Ectodermal cell (in vitro differentiated cells): ENCODE measurements at regions not wholly inside any gene's neighbourhood (a gene's known extent, or its start where the extent isn't known, plus 50 kb on each side); places are given as distances from the start of the nearest gene placed in this dataset.

Experiments
- H3K27ac ChIP-seq: 2 replicates; pipeline ENCODE4 v1.7.0; 2013; ENCODE audit warnings: mild to moderate bottlenecking, low read depth, low read length; ENCODE audit not compliant: insufficient read depth, poor library complexity, severe bottlenecking
- H3K27me3 ChIP-seq: 2 replicates; pipeline ENCODE4 v1.7.0; 2013; ENCODE audit warnings: mild to moderate bottlenecking, low read length; ENCODE audit not compliant: insufficient read depth, control insufficient read depth, poor library complexity, severe bottlenecking
- H3K36me3 ChIP-seq: one replicate; pipeline ENCODE4 v1.7.0; 2013; ENCODE audit warnings: low read length; ENCODE audit not compliant: control insufficient read depth, insufficient read depth
- H3K4me1 ChIP-seq: one replicate; pipeline ENCODE4 v1.7.0; 2013; ENCODE audit warnings: low read length; ENCODE audit not compliant: control insufficient read depth, insufficient read depth
- H3K4me3 ChIP-seq: 2 replicates; pipeline ENCODE4 v1.7.0; 2013; ENCODE audit warnings: low read depth, low read length, control low read depth; ENCODE audit not compliant: insufficient read depth
- H3K9me3 ChIP-seq: 2 replicates; pipeline ENCODE4 v1.7.0; 2013; ENCODE audit warnings: mild to moderate bottlenecking, low read length, moderate library complexity; ENCODE audit not compliant: control insufficient read depth
- WGBS, 2 experiments: methylation state at CpG; one replicate each; pipeline ENCODE4 v1.1.7; 2013; ENCODE audit warnings: missing lambda C conversion rate in 2 of 2; 5-methylcytosine and 5-hydroxymethylcytosine counted together

DNA sequence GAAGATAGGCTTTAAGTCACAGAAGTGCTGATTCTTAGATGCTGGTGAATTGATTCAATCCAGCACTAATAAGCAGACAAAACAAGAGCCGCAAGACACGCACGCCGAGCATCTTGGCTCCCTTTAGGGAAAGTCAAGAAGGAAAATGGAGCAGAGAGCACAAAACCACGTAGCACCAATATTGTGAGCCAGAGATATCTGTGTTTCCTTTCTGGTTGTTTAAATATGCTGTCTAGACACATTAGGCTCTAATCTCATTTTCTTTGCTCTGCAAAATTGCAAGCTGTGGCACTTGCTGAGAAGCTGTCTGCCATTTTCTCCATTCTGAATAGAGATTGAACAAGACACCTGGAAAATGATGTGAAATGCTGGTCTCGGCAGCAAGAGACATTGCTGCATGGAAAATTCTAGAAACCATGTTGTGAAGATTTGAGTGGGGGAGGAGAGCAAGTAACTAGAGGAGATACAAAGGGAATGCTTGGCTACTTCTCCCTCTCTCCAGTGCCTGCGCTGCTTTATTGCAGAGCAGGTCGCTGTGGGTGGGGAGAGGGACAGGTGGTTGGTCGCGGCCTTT is 336.3 kb downstream of the MED10 start:
- no peak overlapping the region for H3K27ac ChIP-seq
- H3K4me1 ChIP-seq = peaks cover 8% of the 10 kb centered on the region

DNA sequence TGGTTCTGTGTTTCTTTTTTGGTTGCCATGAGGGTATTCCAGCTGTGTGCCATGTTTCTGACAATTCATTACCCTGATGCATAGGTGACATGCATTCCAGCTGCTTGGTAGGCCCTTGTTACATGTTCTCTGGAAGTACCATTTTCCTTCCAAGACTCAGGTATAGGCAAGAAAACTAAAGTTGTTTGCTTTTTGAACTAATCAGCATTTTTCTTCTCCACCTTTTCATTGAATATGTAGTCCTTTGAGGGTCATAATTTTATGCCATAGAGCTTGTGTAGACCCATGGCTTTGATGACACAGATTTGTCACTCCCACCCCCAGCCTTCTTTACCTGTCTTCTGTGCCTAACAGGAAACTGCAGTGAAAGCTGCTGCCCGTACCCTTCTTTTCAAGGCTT is 339.2 kb downstream of the MED10 start:
- Histone ChIP-seq H3K4me1 (peaks cover 8% of the 10 kb centered on the region), H3K36me3 (no peaks in the 10 kb centered on the region), H3K27ac (no peak overlapping the region), H3K9me3 (no peaks in the 10 kb centered on the region), H3K27me3 (no peaks in the 10 kb centered on the region), H3K4me3 (no peak overlapping the region)
- WGBS, 2 experiments = 90 to 100% methylated on average over 1 of the region's 1 CpG

More for the DNA sequence above, 336.3 kb downstream of the MED10 start:
- WGBS, 2 experiments = 88 to 95% methylated on average over 10 of the region's 10 CpGs
- Histone ChIP-seq H3K27me3 (no peaks in the 10 kb centered on the region), H3K9me3 (no peaks in the 10 kb centered on the region), H3K4me3 (no peak overlapping the region), H3K36me3 (no peaks in the 10 kb centered on the region)

DNA sequence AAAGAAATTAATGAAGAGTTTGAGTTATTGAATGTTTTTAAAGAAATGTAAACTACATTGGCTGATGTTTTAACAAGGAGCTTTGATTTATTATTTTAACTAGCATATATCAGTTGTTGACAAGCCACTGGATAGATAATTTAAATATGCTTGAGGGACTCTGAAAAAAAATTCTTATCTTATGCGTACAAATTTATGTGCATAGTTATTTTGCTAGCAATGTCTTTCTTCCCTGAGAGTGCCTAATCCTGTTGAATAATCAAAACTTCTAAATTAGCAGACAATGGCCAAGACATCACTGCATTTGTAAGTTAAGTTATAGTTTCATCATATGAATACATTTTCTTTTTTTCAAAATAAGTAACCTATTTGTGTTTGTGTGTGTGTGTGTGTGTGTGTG is 342.3 kb downstream of the MED10 start:
- Histone ChIP-seq H3K27me3 (no peaks in the 10 kb centered on the region), H3K36me3 (no peaks in the 10 kb centered on the region), H3K9me3 (no peaks in the 10 kb centered on the region), H3K27ac (no peak overlapping the region), H3K4me3 (no peak overlapping the region), H3K4me1 (no peaks in the 10 kb centered on the region)
- WGBS, 2 experiments = 100% methylated on average over 1 of the region's 1 CpG; no CpG with 5 or more reads in 1 of the 2 experiments

DNA sequence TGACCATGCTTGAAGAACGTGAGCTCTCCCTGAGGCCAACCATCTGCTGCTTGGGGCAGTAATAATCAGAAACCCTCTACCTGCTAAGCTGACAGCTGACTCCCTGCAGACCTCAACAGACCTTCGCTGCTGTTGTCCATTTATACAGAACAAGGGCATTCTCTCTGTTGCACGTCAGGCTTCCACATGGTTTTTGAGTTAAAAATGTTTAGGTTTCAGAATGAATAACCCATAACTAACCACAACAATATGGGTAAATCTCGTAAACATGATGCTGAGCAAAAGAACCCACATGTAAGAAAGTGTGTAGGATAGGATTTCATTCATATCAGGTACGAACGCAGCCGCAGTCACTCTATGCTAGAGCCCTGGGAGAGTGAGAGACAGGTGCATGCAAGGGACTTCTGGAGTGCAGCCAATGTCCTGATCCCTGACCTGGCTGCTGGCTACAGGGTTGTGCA is 348.5 kb downstream of the MED10 start:
- 85 to 86% methylated on average over 6 to 7 of the region's 7 CpGs for WGBS, 2 experiments
- H3K4me1 ChIP-seq = no peaks in the 10 kb centered on the region
- no peak overlapping the region for H3K4me3 ChIP-seq
- H3K36me3 ChIP-seq = no peaks in the 10 kb centered on the region
- H3K27me3 ChIP-seq = no peaks in the 10 kb centered on the region
- no peak overlapping the region for H3K27ac ChIP-seq
- no peaks in the 10 kb centered on the region for H3K9me3 ChIP-seq

DNA sequence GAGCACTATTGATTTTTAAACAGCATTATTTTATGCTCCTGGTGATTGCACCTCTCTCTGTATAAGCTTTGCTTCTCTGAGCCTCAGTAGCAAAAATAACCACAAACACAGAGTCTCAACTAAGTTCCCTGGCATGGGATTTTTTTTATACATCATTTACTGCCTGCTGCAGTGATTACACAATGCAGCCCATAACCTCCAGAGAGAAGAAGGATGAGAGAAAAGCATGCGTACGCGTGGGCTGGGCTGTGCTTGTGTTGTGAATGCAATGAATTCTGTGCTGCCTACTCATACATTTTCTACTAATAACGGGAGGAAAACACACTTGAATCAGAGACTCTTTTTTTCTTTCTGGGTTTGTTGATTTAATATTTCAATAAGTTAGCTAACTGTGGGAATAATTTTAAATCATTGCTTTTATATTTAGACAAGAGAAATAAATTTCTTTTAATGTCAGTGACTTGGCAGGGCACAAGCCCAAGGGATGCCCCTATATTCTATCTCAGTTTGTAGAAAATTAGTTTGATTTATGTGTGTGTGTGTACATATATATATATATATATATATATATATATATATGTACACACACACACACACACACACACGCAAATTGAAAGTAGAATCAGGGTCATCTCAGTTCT is 351.5 kb downstream of the MED10 start:
- no peaks in the 10 kb centered on the region for H3K27me3 ChIP-seq
- H3K27ac ChIP-seq = no peak overlapping the region
- H3K4me1 ChIP-seq = no peaks in the 10 kb centered on the region
- H3K9me3 ChIP-seq = no peaks in the 10 kb centered on the region
- H3K36me3 ChIP-seq = no peaks in the 10 kb centered on the region
- WGBS, 2 experiments = 61% methylated on average over 4 of the region's 5 CpGs; no CpG with 5 or more reads in 1 of the 2 experiments
- no peak overlapping the region for H3K4me3 ChIP-seq

DNA sequence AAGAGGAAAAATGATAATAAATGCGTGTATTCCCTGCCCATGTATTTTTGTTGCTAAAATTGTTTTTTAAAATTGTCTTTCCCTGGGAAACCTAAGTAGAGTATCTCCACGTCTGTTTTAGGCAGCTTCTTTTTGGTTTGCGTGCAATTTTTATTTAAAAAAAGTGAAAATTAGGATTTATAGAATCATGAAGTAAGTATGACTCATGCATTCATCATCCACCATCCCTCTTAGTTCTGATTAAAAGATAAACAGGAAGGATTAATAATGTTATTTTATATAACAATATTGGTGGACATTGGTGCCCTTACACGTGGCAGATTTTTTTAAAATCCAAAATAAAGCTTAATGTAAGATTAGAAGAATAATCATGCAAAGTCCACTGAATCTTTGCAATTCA is 358.7 kb downstream of the MED10 start:
- Histone ChIP-seq H3K9me3 (no peaks in the 10 kb centered on the region), H3K36me3 (no peaks in the 10 kb centered on the region), H3K27ac (no peak overlapping the region), H3K4me3 (no peak overlapping the region), H3K27me3 (no peaks in the 10 kb centered on the region), H3K4me1 (no peaks in the 10 kb centered on the region)
- WGBS, 2 experiments = 77 to 86% methylated on average over 3 of the region's 4 CpGs

DNA sequence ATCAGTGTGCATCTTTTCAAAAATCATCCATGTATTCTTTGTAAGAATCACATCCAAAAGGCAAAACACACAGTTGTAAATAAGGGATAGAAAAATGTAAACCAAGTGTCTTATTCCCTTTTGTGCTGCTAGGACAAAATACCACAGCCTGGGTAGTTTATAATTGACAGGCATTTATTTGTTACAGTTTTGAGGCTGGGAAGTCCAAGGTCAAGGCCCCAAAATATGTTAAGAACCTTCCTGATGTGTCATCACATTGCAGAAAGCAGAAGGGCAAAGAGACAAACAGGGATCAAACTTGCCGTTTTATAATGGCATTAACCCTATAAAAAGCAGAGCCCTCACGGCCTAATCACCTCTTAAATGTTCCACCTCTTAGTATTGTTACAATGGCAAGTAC is 364.8 kb downstream of the MED10 start:
- H3K9me3 ChIP-seq = no peaks in the 10 kb centered on the region
- H3K4me3 ChIP-seq = no peak overlapping the region
- no peaks in the 10 kb centered on the region for H3K36me3 ChIP-seq
- no peaks in the 10 kb centered on the region for H3K4me1 ChIP-seq
- 92 to 95% methylated on average over 2 of the region's 2 CpGs for WGBS, 2 experiments
- H3K27ac ChIP-seq = no peak overlapping the region
- H3K27me3 ChIP-seq = no peaks in the 10 kb centered on the region

DNA sequence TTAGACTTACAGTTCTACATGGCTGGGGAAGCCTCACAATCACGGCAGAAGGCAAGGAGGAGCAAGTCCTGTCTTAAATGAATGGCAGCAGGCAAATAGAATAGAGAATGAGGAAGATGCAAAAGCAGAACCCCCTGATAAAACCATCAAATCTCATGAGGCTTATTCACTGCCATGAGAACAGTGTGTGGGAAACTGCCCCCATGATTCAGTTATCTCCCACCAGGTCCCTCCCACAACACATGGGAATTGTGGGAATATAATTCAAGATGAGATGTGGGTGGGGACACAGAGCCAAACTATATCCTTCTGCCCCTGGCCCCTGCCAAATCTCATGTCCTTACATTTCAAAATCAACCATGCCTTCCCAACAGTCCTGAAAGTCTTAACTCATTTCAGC is 367.1 kb downstream of the MED10 start:
- H3K36me3 ChIP-seq = no peaks in the 10 kb centered on the region
- H3K4me3 ChIP-seq = no peak overlapping the region
- H3K27ac ChIP-seq = no peak overlapping the region
- no peaks in the 10 kb centered on the region for H3K4me1 ChIP-seq
- WGBS, 2 experiments = 86 to 87% methylated on average over 1 of the region's 1 CpG
- H3K27me3 ChIP-seq = no peaks in the 10 kb centered on the region
- no peaks in the 10 kb centered on the region for H3K9me3 ChIP-seq

DNA sequence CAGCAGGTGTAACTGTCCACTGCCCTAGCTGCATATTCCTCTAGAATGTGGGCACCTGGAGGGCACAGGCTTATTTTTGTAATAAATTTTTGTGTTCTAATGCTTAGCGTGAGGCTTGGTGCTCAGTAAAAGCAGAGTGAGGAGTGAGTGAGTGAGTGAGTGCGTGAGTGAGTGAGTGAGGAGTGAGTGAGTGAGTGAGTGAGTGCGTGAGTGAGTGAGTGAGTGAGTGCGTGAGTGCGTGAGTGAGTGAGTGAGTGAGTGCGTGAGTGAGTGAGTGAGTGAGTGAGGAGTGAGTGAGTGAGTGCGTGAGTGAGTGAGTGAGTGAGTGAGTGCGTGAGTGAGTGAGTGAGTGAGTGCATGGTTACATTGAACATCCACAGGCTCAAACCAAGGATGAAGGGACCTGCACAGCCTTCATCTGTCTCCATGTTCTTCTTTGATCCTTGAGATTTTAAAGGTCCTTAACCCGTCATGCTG is 371.5 kb downstream of the MED10 start:
- H3K4me1 ChIP-seq = no peaks in the 10 kb centered on the region
- H3K9me3 ChIP-seq = no peaks in the 10 kb centered on the region
- H3K27me3 ChIP-seq = no peaks in the 10 kb centered on the region
- H3K36me3 ChIP-seq = no peaks in the 10 kb centered on the region
- no peak overlapping the region for H3K4me3 ChIP-seq
- 95 to 96% methylated on average over 9 of the region's 9 CpGs for WGBS, 2 experiments
- H3K27ac ChIP-seq = no peak overlapping the region

DNA sequence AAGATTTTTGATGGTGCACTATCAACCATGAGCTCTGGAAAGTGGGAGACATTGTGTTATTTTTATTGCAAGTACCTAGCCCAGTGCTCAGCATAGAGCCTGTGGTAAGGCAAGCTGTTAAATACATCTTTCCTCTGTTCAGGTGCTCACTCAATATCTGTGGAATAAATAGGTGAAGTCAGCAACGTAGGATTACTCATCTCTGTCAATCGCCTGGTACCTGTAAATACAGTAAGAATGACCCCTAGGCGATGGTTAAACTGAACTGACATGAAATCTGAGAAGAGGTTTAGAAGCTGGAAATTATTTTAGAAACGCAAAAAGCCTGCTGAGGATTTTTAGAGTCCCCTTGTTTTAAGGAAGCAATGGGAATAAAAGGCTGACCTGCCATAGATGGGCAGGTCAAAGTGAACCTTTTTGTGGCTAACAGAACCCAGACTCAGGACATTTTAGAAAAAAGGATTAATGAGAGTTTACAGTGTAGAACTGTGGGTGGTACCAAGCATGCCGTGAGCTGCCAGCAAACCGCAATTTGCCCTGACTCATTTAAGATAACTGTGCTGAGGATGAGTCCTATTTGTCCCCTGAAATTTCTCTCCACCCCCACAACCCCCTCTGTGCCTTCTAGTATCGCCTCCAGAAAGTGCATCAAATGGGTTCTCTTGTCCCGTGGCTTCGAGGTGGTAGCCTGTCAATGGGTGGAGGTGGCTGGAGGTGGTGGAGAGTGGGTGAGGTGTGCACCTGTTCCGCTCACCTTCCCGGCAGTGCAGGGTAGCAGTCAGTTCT is 375.1 kb downstream of the MED10 start:
- H3K4me3 ChIP-seq = no peak overlapping the region
- no peaks in the 10 kb centered on the region for H3K36me3 ChIP-seq
- no peaks in the 10 kb centered on the region for H3K27me3 ChIP-seq
- 91 to 94% methylated on average over 11 of the region's 11 CpGs for WGBS, 2 experiments
- H3K27ac ChIP-seq = no peak overlapping the region
- peaks cover 5% of the 10 kb centered on the region for H3K4me1 ChIP-seq
- H3K9me3 ChIP-seq = no peaks in the 10 kb centered on the region
